Stomach (tissue), 4 donors: ENCODE measurements at regions not wholly inside any gene's neighbourhood (a gene's known extent, or its start where the extent isn't known, plus 50 kb on each side); places are given as distances from the start of the nearest gene placed in this dataset.

ENCODE experiments used
- CTCF ChIP-seq, 7 experiments: fragments of 450-650 bp in 4 of 7; fragments of 200-600 bp in 3 of 7; sonication (generic) in 3 of 7; IDR thresholded peaks; one replicate each; pipeline ENCODE4 v1.5.1; 2016 to 2019; ENCODE audit warnings: antibody characterized with exemption in 7 of 7, control low read depth in 2 of 7, mild to moderate bottlenecking in 1 of 7
- POLR2AphosphoS5 ChIP-seq, 3 donors: sonication (generic); formaldehyde crosslinking; IDR thresholded peaks; one replicate each; pipeline ENCODE4 v1.6.1; 2016; ENCODE audit warnings: antibody characterized with exemption in 3 of 3

GRCh38 chr17:69884846-69885245 is 190.2 kb upstream of the KCNJ16 start:
- TF ChIP-seq CTCF (IDR thresholded peaks at IDR 0.05), result no peak
- no peak for TF ChIP-seq POLR2AphosphoS5 (IDR thresholded peaks at IDR 0.05)
